HCT116 (cell line): ENCODE measurements at regions not wholly inside any gene's neighbourhood (a gene's known extent, or its start where the extent isn't known, plus 50 kb on each side); places are given as distances from the start of the nearest gene placed in this dataset.

Source experiments
- TF ChIP-seq, protein P1 (sequence below): IDR thresholded peaks from 2 replicates; pipeline ENCODE4 v1.6.1; 2012
- TF ChIP-seq, protein P2 (sequence below), 3 experiments: fragments of 200-600 bp in 1 of 3; sonication (generic) in 1 of 3; IDR thresholded peaks in 2 of 3; conservative IDR thresholded peaks in 1 of 3; 2 replicates each; pipeline ENCODE4 v1.5.1; 2012 to 2017; ENCODE audit warnings: low read depth in 2 of 3, low read length in 2 of 3, antibody characterized with exemption in 1 of 3, borderline replicate concordance in 1 of 3, control low read depth in 1 of 3, mild to moderate bottlenecking in 1 of 3, mixed read lengths in 1 of 3, mixed run types in 1 of 3, moderate library complexity in 1 of 3; ENCODE audit not compliant: insufficient read depth in 1 of 3

DNA sequence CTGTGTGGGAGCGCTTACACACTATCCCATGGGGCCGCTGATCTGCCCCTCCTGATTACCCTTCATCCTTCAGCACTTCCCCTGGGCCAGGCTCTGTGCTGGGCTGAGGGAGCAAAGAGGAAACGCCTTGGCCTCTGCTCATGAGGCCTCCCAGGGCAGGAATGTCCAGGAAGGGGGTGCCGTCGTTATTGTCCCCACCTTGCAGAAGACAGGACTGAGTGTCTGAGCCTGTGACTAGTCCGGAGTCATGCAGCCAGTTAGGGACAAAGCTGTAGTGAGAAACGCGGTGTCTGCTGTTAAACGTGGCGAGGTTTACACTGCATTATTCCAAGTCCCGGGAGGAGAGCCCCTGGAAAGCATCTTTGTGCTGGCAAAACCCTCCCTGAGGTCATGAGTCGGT is 160.0 kb downstream of the TRIM29 start:
- TF ChIP-seq, protein P1, sequence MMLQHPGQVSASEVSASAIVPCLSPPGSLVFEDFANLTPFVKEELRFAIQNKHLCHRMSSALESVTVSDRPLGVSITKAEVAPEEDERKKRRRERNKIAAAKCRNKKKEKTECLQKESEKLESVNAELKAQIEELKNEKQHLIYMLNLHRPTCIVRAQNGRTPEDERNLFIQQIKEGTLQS = no peak
- TF ChIP-seq, protein P2, sequence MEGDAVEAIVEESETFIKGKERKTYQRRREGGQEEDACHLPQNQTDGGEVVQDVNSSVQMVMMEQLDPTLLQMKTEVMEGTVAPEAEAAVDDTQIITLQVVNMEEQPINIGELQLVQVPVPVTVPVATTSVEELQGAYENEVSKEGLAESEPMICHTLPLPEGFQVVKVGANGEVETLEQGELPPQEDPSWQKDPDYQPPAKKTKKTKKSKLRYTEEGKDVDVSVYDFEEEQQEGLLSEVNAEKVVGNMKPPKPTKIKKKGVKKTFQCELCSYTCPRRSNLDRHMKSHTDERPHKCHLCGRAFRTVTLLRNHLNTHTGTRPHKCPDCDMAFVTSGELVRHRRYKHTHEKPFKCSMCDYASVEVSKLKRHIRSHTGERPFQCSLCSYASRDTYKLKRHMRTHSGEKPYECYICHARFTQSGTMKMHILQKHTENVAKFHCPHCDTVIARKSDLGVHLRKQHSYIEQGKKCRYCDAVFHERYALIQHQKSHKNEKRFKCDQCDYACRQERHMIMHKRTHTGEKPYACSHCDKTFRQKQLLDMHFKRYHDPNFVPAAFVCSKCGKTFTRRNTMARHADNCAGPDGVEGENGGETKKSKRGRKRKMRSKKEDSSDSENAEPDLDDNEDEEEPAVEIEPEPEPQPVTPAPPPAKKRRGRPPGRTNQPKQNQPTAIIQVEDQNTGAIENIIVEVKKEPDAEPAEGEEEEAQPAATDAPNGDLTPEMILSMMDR (IDR thresholded peaks at IDR 0.05 in 2 of 3, conservative IDR thresholded peaks at IDR 0.05 in 1 of 3; ENCODE audit: borderline replicate concordance in 1 of 3, insufficient read depth in 1 of 3, low read depth in 2 of 3, low read length in 2 of 3) = no peak
